Type B pancreatic cell (in vitro differentiated cells): ENCODE measurements at regions not wholly inside any gene's neighbourhood (a gene's known extent, or its start where the extent isn't known, plus 50 kb on each side); places are given as distances from the start of the nearest gene placed in this dataset.
A peak's percentile ranks its signal among the peaks of the same experiment; 100 is the strongest.

Source experiments
- DNase-seq: peaks from one replicate; pipeline ENCODE4 v3.0.0; 2021; ENCODE audit warnings: mixed read lengths; ENCODE audit not compliant: unreplicated experiment; ENCODE audit errors: extremely low spot score
- H3K27ac Mint-ChIP-seq: 2 replicates; pipeline ENCODE4 v1.8.0; 2021; ENCODE audit warnings: mild to moderate bottlenecking, mixed read lengths
- H3K27me3 Mint-ChIP-seq: 2 replicates; pipeline ENCODE4 v1.8.0; 2021; ENCODE audit warnings: mixed read lengths
- H3K36me3 Mint-ChIP-seq: 2 replicates; pipeline ENCODE4 v1.8.0; 2021; ENCODE audit warnings: mixed read lengths
- H3K4me1 Mint-ChIP-seq: one replicate; pipeline ENCODE4 v1.8.0; 2021; ENCODE audit warnings: mixed read lengths; ENCODE audit not compliant: unreplicated experiment
- H3K4me3 Mint-ChIP-seq: 2 replicates; pipeline ENCODE4 v1.8.0; 2021; ENCODE audit warnings: mild to moderate bottlenecking, mixed read lengths
- H3K9me3 Mint-ChIP-seq: 2 replicates; pipeline ENCODE4 v1.8.0; 2021; ENCODE audit warnings: mixed read lengths
- TF ChIP-seq, protein P1 (sequence below): fragments of 200-600 bp; sonication (generic); conservative IDR thresholded peaks from 2 replicates; pipeline ENCODE4 v1.5.0; 2021; ENCODE audit warnings: antibody characterized with exemption, mild to moderate bottlenecking

DNA sequence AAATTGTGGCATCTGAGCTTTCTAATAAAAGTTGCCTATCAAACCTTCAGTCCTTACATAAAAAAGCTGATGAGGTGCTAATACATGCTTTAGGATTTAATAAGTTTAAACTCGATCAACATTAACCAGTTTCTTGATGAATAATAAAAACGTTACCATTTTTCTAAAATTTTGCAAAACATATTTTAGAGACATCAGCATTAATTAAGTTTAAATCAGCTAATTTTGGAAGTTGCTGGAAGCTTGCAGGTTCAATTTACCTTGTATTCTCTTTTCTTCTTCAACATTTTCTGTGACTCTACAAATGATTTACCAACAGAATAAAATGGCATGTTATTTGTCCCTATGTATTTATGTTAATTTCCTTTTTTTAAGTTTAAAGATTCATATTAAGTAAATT, 365.3 kb upstream of the OPRM1 start:
- Mint-ChIP-seq H3K36me3 (no peaks in the 10 kb centered on the region), H3K27me3 (no peaks in the 10 kb centered on the region), H3K27ac (no peak overlapping the region), H3K4me1 (no peaks in the 10 kb centered on the region), H3K9me3 (no peaks in the 10 kb centered on the region), H3K4me3 (no peak overlapping the region)
- DNase-seq, result no peak
- TF ChIP-seq, protein P1, sequence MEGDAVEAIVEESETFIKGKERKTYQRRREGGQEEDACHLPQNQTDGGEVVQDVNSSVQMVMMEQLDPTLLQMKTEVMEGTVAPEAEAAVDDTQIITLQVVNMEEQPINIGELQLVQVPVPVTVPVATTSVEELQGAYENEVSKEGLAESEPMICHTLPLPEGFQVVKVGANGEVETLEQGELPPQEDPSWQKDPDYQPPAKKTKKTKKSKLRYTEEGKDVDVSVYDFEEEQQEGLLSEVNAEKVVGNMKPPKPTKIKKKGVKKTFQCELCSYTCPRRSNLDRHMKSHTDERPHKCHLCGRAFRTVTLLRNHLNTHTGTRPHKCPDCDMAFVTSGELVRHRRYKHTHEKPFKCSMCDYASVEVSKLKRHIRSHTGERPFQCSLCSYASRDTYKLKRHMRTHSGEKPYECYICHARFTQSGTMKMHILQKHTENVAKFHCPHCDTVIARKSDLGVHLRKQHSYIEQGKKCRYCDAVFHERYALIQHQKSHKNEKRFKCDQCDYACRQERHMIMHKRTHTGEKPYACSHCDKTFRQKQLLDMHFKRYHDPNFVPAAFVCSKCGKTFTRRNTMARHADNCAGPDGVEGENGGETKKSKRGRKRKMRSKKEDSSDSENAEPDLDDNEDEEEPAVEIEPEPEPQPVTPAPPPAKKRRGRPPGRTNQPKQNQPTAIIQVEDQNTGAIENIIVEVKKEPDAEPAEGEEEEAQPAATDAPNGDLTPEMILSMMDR, result no peak

DNA sequence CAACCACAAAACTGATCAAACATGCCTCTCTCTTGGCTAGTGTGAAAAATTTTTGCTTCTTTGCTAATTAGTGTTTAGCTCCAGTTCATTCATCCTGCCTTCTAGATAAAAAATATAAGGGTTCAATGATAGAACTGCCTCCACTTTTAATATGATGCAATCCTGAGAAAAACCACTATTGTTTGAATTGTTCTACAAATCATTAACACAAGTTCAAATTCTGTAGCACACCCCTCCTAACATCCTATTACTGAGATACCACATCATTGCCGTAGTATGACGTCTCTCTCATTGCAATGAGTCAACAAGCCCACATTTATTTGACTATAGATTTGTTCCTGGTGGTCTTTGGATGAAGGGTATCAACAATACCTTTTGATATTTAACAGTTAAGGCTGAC, 365.8 kb upstream of the OPRM1 start:
- Mint-ChIP-seq H3K27ac (no peak overlapping the region), H3K27me3 (no peaks in the 10 kb centered on the region), H3K36me3 (no peaks in the 10 kb centered on the region), H3K9me3 (no peaks in the 10 kb centered on the region), H3K4me1 (no peaks in the 10 kb centered on the region), H3K4me3 (no peak overlapping the region)
- TF ChIP-seq, protein P1, result no peak
- no peak for DNase-seq

DNA sequence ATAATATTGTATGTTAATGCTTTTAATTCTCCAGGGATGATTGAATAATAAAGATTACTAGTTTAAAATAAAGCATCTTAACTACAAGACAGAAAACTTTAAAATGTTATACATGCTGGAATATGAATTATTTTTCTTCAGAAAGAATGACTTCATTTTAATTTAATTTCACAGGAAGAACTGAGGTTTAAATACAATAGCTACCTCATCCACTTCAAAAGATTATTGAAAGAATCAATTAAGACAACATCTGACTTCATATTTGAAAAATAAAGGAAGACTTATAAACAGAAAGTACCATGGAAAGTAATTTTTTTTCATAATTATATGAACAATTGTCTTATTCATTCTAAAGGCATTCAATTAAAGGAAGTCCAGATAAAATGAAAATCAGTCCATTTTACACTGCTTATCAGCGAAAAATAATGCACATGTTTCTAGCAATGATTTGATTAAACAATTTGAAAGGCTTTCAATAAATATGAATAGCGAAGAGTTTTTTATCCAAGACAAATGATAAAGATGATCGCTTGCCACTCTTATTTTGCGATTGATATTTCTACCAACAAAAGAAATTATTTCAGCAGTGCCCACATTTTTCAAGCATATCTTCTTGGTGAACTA, 368.5 kb upstream of the OPRM1 start:
- TF ChIP-seq, protein P1, result no peak
- H3K4me3 Mint-ChIP-seq, result no peak overlapping the region
- H3K27me3 Mint-ChIP-seq, result no peaks in the 10 kb centered on the region
- no peaks in the 10 kb centered on the region for H3K36me3 Mint-ChIP-seq
- H3K27ac Mint-ChIP-seq, result no peak overlapping the region
- H3K9me3 Mint-ChIP-seq, result no peaks in the 10 kb centered on the region
- DNase-seq, result no peak
- H3K4me1 Mint-ChIP-seq, result no peaks in the 10 kb centered on the region

DNA sequence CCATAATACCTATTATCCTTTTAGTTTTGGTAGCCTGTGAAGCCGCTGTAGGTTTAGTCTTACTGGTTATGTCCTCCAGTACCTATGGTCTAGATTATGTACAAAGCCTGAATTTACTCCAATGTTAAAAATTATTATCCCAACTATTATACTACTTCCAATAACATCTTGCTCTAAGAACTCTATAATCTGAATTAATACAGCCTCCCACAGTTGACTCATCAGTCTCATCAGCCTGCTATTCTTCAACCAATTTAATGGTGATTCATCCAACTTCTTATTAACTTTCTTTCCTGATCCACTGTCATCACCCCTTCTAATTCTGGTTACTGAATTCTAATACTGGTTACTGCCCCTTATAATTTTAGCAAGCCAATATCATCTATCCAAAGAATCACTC, 370.3 kb upstream of the OPRM1 start:
- Mint-ChIP-seq H3K4me1 (no peaks in the 10 kb centered on the region), H3K27me3 (no peaks in the 10 kb centered on the region), H3K36me3 (no peaks in the 10 kb centered on the region), H3K27ac (no peak overlapping the region), H3K4me3 (no peak overlapping the region), H3K9me3 (no peaks in the 10 kb centered on the region)
- TF ChIP-seq, protein P1, result no peak
- no peak for DNase-seq

DNA sequence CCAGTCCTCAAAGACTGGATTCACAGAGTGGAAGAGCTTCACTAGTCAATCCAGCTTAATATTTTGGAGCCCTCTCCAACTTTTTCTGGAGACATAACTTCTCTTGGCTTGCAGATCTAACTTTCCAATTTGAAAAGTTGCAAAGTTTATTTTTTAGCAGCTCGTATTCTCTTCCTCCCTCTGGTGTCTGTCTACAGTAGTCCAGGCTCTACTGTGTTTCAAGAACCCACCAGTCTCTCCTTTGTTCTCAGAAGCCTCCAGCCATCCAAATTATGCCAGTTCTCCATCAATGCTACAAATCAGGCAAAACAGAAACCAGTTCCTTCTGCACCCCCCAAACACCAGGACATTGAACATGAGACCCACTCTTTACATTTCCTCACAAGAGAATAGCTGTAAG, 376.1 kb upstream of the OPRM1 start:
- TF ChIP-seq, protein P1, result peak; percentile 19
- Mint-ChIP-seq H3K27me3 (no peaks in the 10 kb centered on the region), H3K4me3 (no peak overlapping the region), H3K27ac (no peak overlapping the region), H3K4me1 (no peaks in the 10 kb centered on the region), H3K36me3 (no peaks in the 10 kb centered on the region), H3K9me3 (no peaks in the 10 kb centered on the region)
- no peak for DNase-seq

DNA sequence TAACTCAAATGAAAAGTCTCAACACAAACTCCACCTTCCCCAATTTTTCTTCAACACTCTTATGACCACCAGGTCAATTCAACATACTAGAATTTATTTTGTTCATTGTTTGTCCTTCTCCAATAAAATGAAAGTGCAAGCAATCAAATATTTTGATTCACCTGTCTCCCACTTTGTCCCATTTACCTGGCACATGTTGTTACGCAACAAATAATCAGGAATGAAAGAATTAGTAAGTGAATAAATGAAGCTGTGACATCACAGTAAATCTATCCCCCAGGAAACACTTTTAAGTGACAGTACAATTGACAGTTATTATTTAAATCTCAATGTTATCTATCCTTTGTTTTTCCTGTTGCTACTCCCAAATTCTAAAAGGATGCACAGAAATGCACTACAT, 393.7 kb upstream of the OPRM1 start:
- Mint-ChIP-seq H3K27me3 (no peaks in the 10 kb centered on the region), H3K9me3 (no peaks in the 10 kb centered on the region), H3K27ac (no peak overlapping the region), H3K36me3 (no peaks in the 10 kb centered on the region), H3K4me3 (no peak overlapping the region), H3K4me1 (no peaks in the 10 kb centered on the region)
- TF ChIP-seq, protein P1, result no peak
- no peak for DNase-seq
